CD4-positive, alpha-beta T cell treated with Interleukin-21 for 1 hour (primary cell): ENCODE measurements at regions not wholly inside any gene's neighbourhood (a gene's known extent, or its start where the extent isn't known, plus 50 kb on each side); places are given as distances from the start of the nearest gene placed in this dataset.
A peak's percentile ranks its signal among the peaks of the same experiment; 100 is the strongest.
"Not testable (repeated sequence)": the region's sequence is repeated elsewhere in the genome, so short reads cannot be mapped to it uniquely, and the experiment has no call there.

Experiments
- DNase-seq: peaks from one replicate; pipeline ENCODE4 v3.0.0-alpha.2; 2020

GRCh38 chr3:14252321-14253021 lies 73.9 kb downstream of the LSM3 start:
- no peak for DNase-seq

GRCh38 chr3:14253022-14253706 lies 74.5 kb downstream of the LSM3 start:
- DNase-seq, result no peak

GRCh38 chr3:14253707-14254382 lies 75.2 kb downstream of the LSM3 start:
- DNase-seq, result no peak

GRCh38 chr3:14254812-14255702 lies 76.4 kb downstream of the LSM3 start:
- no peak for DNase-seq

- DNase-seq, result no peak
Measured at GRCh38 chr3:14256046-14256445, 77.4 kb downstream of the LSM3 start.

- no peak for DNase-seq
Measured at GRCh38 chr3:14256561-14257342, 78.1 kb downstream of the LSM3 start.

- no peak for DNase-seq
Measured at GRCh38 chr3:14258906-14259904, 80.6 kb downstream of the LSM3 start.

- no peak for DNase-seq
Measured at GRCh38 chr3:14260463-14260862, 81.8 kb downstream of the LSM3 start.

- peak; percentile 72 for DNase-seq
Measured at GRCh38 chr3:14261229-14261628, 82.6 kb downstream of the LSM3 start.

- no peak for DNase-seq
Measured at GRCh38 chr3:14262212-14262611, 83.6 kb downstream of the LSM3 start.

- DNase-seq, result no peak
Measured at GRCh38 chr3:14262867-14263266, 84.2 kb downstream of the LSM3 start.

- no peak for DNase-seq
Measured at GRCh38 chr3:14263317-14264005, 84.8 kb downstream of the LSM3 start.

- no peak for DNase-seq
Measured at GRCh38 chr3:14265246-14265962, 86.8 kb downstream of the LSM3 start.

- DNase-seq, result no peak
Measured at GRCh38 chr3:14266361-14266760, 87.7 kb downstream of the LSM3 start.

GRCh38 chr3:14267976-14268375 lies 89.4 kb downstream of the LSM3 start:
- DNase-seq, result no peak

- DNase-seq, result no peak
Measured at GRCh38 chr3:14268897-14269296, 90.3 kb downstream of the LSM3 start.

- DNase-seq, result not testable (repeated sequence)
Measured at GRCh38 chr3:14272041-14272958, 93.7 kb downstream of the LSM3 start.

GRCh38 chr3:14272959-14273560 lies 94.4 kb downstream of the LSM3 start:
- not testable (repeated sequence) for DNase-seq
